AG09309 (cell line): ENCODE measurements at regions not wholly inside any gene's neighbourhood (a gene's known extent, or its start where the extent isn't known, plus 50 kb on each side); places are given as distances from the start of the nearest gene placed in this dataset.

Source experiments
- DNase-seq: peaks from one replicate; pipeline ENCODE4 v3.0.0-alpha.2; 2010; ENCODE audit warnings: low read depth
- H3K4me3 ChIP-seq: 2 replicates; pipeline ENCODE4 v1.5.1; 2011; ENCODE audit warnings: mild to moderate bottlenecking, low read depth, low read length, moderate library complexity; ENCODE audit not compliant: control insufficient read depth
- TF ChIP-seq, protein P1 (sequence below): IDR thresholded peaks from 2 replicates; pipeline ENCODE4 v1.5.1; 2011; ENCODE audit warnings: mild to moderate bottlenecking, low read depth, low read length, inconsistent platforms; ENCODE audit not compliant: insufficient read depth, control insufficient read depth; ENCODE audit errors: missing control alignments

DNA sequence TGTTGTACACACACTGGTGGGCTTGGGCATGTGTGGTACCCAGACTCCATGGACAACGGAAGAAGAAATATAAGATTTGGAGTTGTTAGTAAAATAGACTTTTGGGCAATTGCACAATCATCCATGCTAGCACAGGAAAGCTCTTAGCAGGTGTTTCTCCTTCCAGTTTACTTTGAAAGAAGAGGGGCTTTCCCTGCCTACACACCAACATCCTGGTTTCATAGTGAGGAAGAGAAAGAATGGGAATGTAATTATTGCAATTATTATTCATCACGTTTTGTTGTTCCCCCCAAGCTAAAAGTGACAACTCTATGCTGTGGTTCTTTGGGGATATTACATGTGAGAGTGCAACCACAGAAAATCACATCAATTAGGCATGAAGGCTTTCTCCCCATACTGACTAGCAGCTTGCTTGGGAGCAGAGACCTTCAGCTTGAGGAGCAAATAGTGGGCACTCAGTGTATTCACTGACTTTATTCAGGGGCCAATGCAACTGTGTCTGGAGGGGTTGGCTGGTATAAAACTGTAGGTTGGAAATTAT is 57.2 kb upstream of the PUDP start:
- DNase-seq = no peak
- H3K4me3 ChIP-seq = no peak overlapping the region
- TF ChIP-seq, protein P1, sequence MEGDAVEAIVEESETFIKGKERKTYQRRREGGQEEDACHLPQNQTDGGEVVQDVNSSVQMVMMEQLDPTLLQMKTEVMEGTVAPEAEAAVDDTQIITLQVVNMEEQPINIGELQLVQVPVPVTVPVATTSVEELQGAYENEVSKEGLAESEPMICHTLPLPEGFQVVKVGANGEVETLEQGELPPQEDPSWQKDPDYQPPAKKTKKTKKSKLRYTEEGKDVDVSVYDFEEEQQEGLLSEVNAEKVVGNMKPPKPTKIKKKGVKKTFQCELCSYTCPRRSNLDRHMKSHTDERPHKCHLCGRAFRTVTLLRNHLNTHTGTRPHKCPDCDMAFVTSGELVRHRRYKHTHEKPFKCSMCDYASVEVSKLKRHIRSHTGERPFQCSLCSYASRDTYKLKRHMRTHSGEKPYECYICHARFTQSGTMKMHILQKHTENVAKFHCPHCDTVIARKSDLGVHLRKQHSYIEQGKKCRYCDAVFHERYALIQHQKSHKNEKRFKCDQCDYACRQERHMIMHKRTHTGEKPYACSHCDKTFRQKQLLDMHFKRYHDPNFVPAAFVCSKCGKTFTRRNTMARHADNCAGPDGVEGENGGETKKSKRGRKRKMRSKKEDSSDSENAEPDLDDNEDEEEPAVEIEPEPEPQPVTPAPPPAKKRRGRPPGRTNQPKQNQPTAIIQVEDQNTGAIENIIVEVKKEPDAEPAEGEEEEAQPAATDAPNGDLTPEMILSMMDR = no peak

- no peak for DNase-seq
- TF ChIP-seq, protein P1 = no peak
- H3K4me3 ChIP-seq = no peak overlapping the region
Observed at GRCh38 chrX:7204619-7205018, 56.7 kb upstream of the PUDP start.

GRCh38 chrX:7202206-7202605 is 54.3 kb upstream of the PUDP start:
- no peak overlapping the region for H3K4me3 ChIP-seq
- TF ChIP-seq, protein P1 = no peak
- no peak for DNase-seq

GRCh38 chrX:7201496-7201895 is 53.5 kb upstream of the PUDP start:
- DNase-seq = no peak
- TF ChIP-seq, protein P1 = no peak

GRCh38 chrX:7198499-7198898 is 50.5 kb upstream of the PUDP start:
- TF ChIP-seq, protein P1 = no peak
- no peak for DNase-seq
- H3K4me3 ChIP-seq = no peak overlapping the region

More at GRCh38 chrX:7201496-7201895, 53.5 kb upstream of the PUDP start:
- H3K4me3 ChIP-seq = no peak overlapping the region
